H9 (cell line): ENCODE measurements at regions not wholly inside any gene's neighbourhood (a gene's known extent, or its start where the extent isn't known, plus 50 kb on each side); places are given as distances from the start of the nearest gene placed in this dataset.

Experiments used
- DNase-seq: peaks from one replicate; pipeline ENCODE4 v3.0.0-alpha.2; 2017
- H2AFZ ChIP-seq: one replicate; pipeline ENCODE4 v1.6.1; 2013; ENCODE audit warnings: mild to moderate bottlenecking, low read length, control low read depth, moderate library complexity
- H2AK5ac ChIP-seq: 2 replicates; pipeline ENCODE4 v1.6.1; 2013; ENCODE audit warnings: low read length, control low read depth, mixed read lengths; ENCODE audit not compliant: insufficient read length
- H2BK120ac ChIP-seq: one replicate; pipeline ENCODE4 v1.6.1; 2013; ENCODE audit warnings: low read depth, mild to moderate bottlenecking, low read length, control low read depth, inconsistent platforms; ENCODE audit not compliant: poor library complexity, severe bottlenecking
- H2BK12ac ChIP-seq: 2 replicates; pipeline ENCODE4 v1.6.1; 2013; ENCODE audit warnings: low read length, control low read depth, mixed read lengths, low read depth; ENCODE audit not compliant: insufficient read length
- H2BK15ac ChIP-seq: 2 replicates; pipeline ENCODE4 v1.6.1; 2013; ENCODE audit warnings: low read depth, low read length, control low read depth
- H2BK20ac ChIP-seq: one replicate; pipeline ENCODE4 v1.6.1; 2013; ENCODE audit warnings: low read depth, mild to moderate bottlenecking, low read length, control low read depth, inconsistent platforms; ENCODE audit not compliant: poor library complexity, severe bottlenecking
- H2BK5ac ChIP-seq: 2 replicates; pipeline ENCODE4 v1.6.1; 2013; ENCODE audit warnings: low read length, control low read depth, mixed read lengths; ENCODE audit not compliant: insufficient read length
- H3K14ac ChIP-seq: 2 replicates; pipeline ENCODE4 v1.6.1; 2013; ENCODE audit warnings: low read length, control low read depth; ENCODE audit not compliant: insufficient read depth
- H3K18ac ChIP-seq: 2 replicates; pipeline ENCODE4 v1.6.1; 2013; ENCODE audit warnings: low read depth, mild to moderate bottlenecking, mixed read lengths, low read length, control low read depth; ENCODE audit not compliant: insufficient read length
- H3K23ac ChIP-seq: 2 replicates; pipeline ENCODE4 v1.6.1; 2013; ENCODE audit warnings: low read length, control low read depth, mixed read lengths, low read depth; ENCODE audit not compliant: insufficient read length
- H3K23me2 ChIP-seq: 2 replicates; pipeline ENCODE4 v1.6.1; 2013; ENCODE audit warnings: low read depth, mild to moderate bottlenecking, mixed read lengths, low read length, control low read depth; ENCODE audit not compliant: insufficient read length, poor library complexity, severe bottlenecking
- H3K27ac ChIP-seq: 2 replicates; pipeline ENCODE4 v1.5.1; 2013; ENCODE audit warnings: low read length, control low read depth, mixed read lengths, low read depth; ENCODE audit not compliant: insufficient read length
- H3K27me3 ChIP-seq: 2 replicates; pipeline ENCODE4 v1.6.1; 2013; ENCODE audit warnings: low read length, control low read depth, inconsistent platforms; ENCODE audit not compliant: insufficient read depth
- H3K4ac ChIP-seq: 2 replicates; pipeline ENCODE4 v1.6.1; 2013; ENCODE audit warnings: low read depth, mild to moderate bottlenecking, control low read depth, inconsistent platforms, low read length, moderate library complexity
- H3K4me1 ChIP-seq: 2 replicates; pipeline ENCODE4 v1.6.1; 2013; ENCODE audit warnings: low read length, control low read depth, inconsistent platforms; ENCODE audit not compliant: insufficient read depth
- H3K4me2 ChIP-seq: 2 replicates; pipeline ENCODE4 v1.6.1; 2013; ENCODE audit warnings: low read length, control low read depth, mixed read lengths; ENCODE audit not compliant: insufficient read length, insufficient read depth
- H3K56ac ChIP-seq: 2 replicates; pipeline ENCODE4 v1.6.1; 2013; ENCODE audit warnings: low read depth, mild to moderate bottlenecking, mixed read lengths, low read length, control low read depth; ENCODE audit not compliant: insufficient read length
- H3K79me1 ChIP-seq: 2 replicates; pipeline ENCODE4 v1.6.1; 2013; ENCODE audit warnings: low read depth, mild to moderate bottlenecking, moderate library complexity, low read length, control low read depth, inconsistent platforms; ENCODE audit not compliant: insufficient read depth, poor library complexity, severe bottlenecking
- H3K79me2 ChIP-seq: 2 replicates; pipeline ENCODE4 v1.6.1; 2013; ENCODE audit warnings: low read length, control low read depth, inconsistent platforms; ENCODE audit not compliant: insufficient read depth
- H3K9ac ChIP-seq: 2 replicates; pipeline ENCODE4 v1.6.1; 2013; ENCODE audit warnings: low read length, control low read depth, mixed read lengths; ENCODE audit not compliant: insufficient read length; ENCODE audit errors: extremely low read depth
- H3K9me3 ChIP-seq: one replicate; pipeline ENCODE4 v1.6.1; 2013; ENCODE audit warnings: low read depth, low read length, inconsistent platforms; ENCODE audit not compliant: control insufficient read depth
- H3T11ph ChIP-seq: one replicate; pipeline ENCODE4 v1.6.1; 2013; ENCODE audit warnings: mild to moderate bottlenecking, low read length, control low read depth, inconsistent platforms
- H4K20me1 ChIP-seq: one replicate; pipeline ENCODE4 v1.6.1; 2013; ENCODE audit not compliant: control insufficient read depth, insufficient read length, insufficient read depth
- H4K5ac ChIP-seq: 2 replicates; pipeline ENCODE4 v1.6.1; 2013; ENCODE audit warnings: low read depth, mild to moderate bottlenecking, mixed read lengths, low read length, control low read depth; ENCODE audit not compliant: insufficient read length
- H4K8ac ChIP-seq: replicated peaks from 2 replicates; pipeline ENCODE4 v1.6.1; 2013; ENCODE audit warnings: low read length, control low read depth, mixed read lengths, low read depth; ENCODE audit not compliant: insufficient read length
- H4K91ac ChIP-seq: 2 replicates; pipeline ENCODE4 v1.6.1; 2013; ENCODE audit warnings: low read depth, mild to moderate bottlenecking, moderate library complexity, mixed read lengths, low read length, control low read depth; ENCODE audit not compliant: insufficient read length
- H3K27ac Mint-ChIP-seq, 3 experiments: 2 replicates in 2 of 3; 3 replicates in 1 of 3; pipeline ENCODE4 v1.8.0; 2020 to 2021; ENCODE audit warnings: mixed read lengths in 3 of 3, mild to moderate bottlenecking in 1 of 3, moderate library complexity in 1 of 3
- H3K27me3 Mint-ChIP-seq: 2 replicates; pipeline ENCODE4 v1.8.0; 2021; ENCODE audit warnings: low read depth, mild to moderate bottlenecking, moderate library complexity, mixed read lengths
- H3K36me3 Mint-ChIP-seq, 3 experiments: 2 replicates in 2 of 3; 3 replicates in 1 of 3; pipeline ENCODE4 v1.8.0; 2020 to 2021; ENCODE audit warnings: low read depth in 3 of 3, mixed read lengths in 3 of 3; ENCODE audit not compliant: insufficient read depth in 1 of 3
- H3K4me1 Mint-ChIP-seq, 2 experiments: 2 replicates each; pipeline ENCODE4 v1.8.0; 2020; ENCODE audit warnings: mixed read lengths in 2 of 2
- H3K4me3 Mint-ChIP-seq, 2 experiments: 2 replicates in 1 of 2; 3 replicates in 1 of 2; pipeline ENCODE4 v1.8.0; 2020 to 2021; ENCODE audit warnings: mild to moderate bottlenecking in 2 of 2, mixed read lengths in 2 of 2, moderate library complexity in 1 of 2
- H3K9me3 Mint-ChIP-seq, 2 experiments: 2 replicates in 1 of 2; 3 replicates in 1 of 2; pipeline ENCODE4 v1.8.0; 2020; ENCODE audit warnings: mild to moderate bottlenecking in 2 of 2, mixed read lengths in 2 of 2, moderate library complexity in 1 of 2
- CTCF ChIP-seq: fragments of 200-600 bp; sonication (generic); conservative IDR thresholded peaks from 3 replicates; pipeline ENCODE4 v1.8.0; 2021; ENCODE audit warnings: antibody characterized with exemption, mild to moderate bottlenecking
- WGBS: extraction: QIAGEN DNeasy Blood & Tissue Kit; methylation state at CpG from one replicate; pipeline ENCODE4 v1.1.7; 2013; ENCODE audit warnings: missing lambda C conversion rate, low lambda C conversion rate, mixed read lengths; ENCODE audit not compliant: insufficient read length; ENCODE audit errors: extremely low coverage; 5-methylcytosine and 5-hydroxymethylcytosine counted together

DNA sequence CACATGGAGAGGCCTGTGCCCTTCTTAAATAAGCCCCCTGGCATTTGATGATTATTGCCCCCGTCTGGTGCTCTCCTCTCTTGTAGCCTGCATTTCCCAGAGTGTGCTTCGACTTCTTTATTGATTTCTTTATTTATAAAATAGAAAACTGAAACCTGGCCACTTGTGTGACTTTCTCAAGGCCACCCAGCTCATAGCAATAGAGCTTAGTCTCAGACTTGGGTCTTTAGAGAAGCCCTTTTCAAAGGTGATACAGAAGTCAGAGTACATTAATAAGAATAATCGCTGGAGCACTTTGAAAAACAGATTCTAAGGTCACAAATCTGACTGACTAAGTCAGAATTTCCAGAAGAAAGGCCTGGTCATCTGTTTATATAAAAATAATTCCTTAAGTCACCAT, 86.6 kb downstream of the NOC3L start:
- Histone ChIP-seq H3K79me2 (no peaks in the 10 kb centered on the region), H3K9ac (no peak overlapping the region), H3K18ac (no peak overlapping the region), H3K4ac (no peak overlapping the region), H4K20me1 (no peaks in the 10 kb centered on the region), H2BK5ac (no peak overlapping the region), H4K8ac (no peak overlapping the region), H3K27ac (no peak overlapping the region), H3K79me1 (no peaks in the 10 kb centered on the region), H2BK20ac (no peak overlapping the region), H3T11ph (no peak overlapping the region), H2BK15ac (no peak overlapping the region), H4K91ac (no peak overlapping the region), H3K56ac (no peak overlapping the region), H3K4me1 (no peaks in the 10 kb centered on the region), H3K9me3 (no peaks in the 10 kb centered on the region), H3K27me3 (no peaks in the 10 kb centered on the region), H2AFZ (no peak overlapping the region), H3K4me2 (no peak overlapping the region), H2BK120ac (no peak overlapping the region), H4K5ac (no peak overlapping the region), H2AK5ac (no peak overlapping the region), H3K14ac (no peak overlapping the region), H3K23ac (no peak overlapping the region), H2BK12ac (no peak overlapping the region), H3K23me2 (no peaks in the 10 kb centered on the region)
- no peak for DNase-seq
- H3K9me3 Mint-ChIP-seq = peaks cover 20 to 22% of the 10 kb centered on the region in 2 experiments
- H3K36me3 Mint-ChIP-seq = peaks cover 0 to 18% (median 10%) of the 10 kb centered on the region in 3 experiments; a peak in 5 of 7 replicates
- TF ChIP-seq CTCF = no peak
- H3K27me3 Mint-ChIP-seq = peaks cover 3% of the 10 kb centered on the region; the same call in 1 of the 2 replicates
- no CpG with 5 or more reads among the region's 3 CpGs for WGBS
- H3K27ac Mint-ChIP-seq = no peak overlapping the region
- no peak overlapping the region for H3K4me3 Mint-ChIP-seq
- H3K4me1 Mint-ChIP-seq = peaks cover 6% of the 10 kb centered on the region in 2 experiments; a peak in 3 of 4 replicates
